Pulmonary artery endothelial cell (primary cell): ENCODE measurements at regions not wholly inside any gene's neighbourhood (a gene's known extent, or its start where the extent isn't known, plus 50 kb on each side); places are given as distances from the start of the nearest gene placed in this dataset.
A peak's percentile ranks its signal among the peaks of the same experiment; 100 is the strongest.

Source experiments
- DNase-seq: peaks from one replicate; pipeline ENCODE4 v3.0.0-alpha.2; 2011; ENCODE audit warnings: low read depth, low spot score

DNA sequence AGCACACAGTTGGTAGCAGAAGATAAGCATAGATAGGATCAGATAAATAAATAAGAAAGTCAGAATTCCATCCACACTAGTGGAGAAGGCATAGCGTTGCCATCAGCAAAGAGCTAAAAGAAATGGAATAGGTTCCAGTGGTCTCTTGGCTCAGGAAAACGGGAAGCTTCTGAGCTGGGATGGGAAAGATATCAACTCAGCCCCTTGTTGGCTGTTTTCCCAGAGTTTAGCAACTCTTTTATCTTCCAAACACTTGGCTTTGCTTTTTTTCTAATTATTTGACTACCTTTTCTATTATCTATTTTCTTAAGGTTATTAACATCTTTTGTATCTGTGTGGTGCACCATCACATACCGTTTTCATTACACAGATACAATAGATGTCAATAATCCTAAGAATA, 445.7 kb upstream of the TRPC7 start:
- DNase-seq = no peak

DNA sequence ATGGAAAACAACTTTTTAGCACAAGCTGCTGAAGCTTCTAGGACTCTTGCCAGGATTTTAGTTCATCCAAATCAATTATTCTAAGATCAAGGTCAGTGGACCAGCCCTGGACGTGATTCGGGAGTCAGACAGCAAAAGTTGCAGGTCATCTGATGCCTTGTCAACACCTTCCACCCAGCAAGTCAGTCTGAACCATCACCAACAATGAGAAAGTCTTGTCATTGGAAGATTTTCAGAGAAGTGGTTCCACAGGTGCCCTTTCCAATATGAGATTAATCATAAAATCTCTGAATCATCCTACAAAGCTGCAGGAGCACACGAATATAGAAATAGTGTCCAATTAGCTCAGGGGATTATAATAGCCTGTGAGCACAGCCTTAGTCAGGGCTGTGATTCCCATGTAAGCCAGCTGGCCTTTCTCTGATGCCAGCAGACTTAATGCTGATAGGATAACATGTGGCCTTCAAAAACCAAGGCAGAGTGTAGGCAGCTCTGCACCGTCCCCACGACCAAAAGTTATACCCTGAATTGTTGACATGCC, 445.0 kb upstream of the TRPC7 start:
- DNase-seq = no peak

DNA sequence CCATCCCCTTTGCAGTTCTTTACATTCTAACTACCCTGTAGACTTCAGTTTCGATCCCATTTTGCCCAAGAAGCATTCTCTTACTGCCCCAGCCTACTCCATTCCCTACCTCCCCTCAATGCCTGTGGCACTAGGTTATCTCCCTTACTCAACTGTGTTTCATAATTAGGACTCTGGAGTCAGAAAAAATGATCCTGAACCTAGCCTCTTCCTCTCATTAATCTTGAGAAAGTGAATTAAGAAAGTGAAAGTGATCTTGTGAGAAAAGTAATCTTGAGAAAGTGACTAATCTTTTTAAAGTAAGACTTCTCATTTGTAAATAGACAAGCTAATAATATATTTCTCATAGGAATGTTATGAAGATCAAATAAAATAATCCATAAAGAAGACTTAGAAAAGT, 444.0 kb upstream of the TRPC7 start:
- no peak for DNase-seq

- no peak for DNase-seq
Observed at GRCh38 chr5:136808756-136809155, 443.4 kb upstream of the TRPC7 start.

- no peak for DNase-seq
Observed at GRCh38 chr5:136805466-136805865, 440.1 kb upstream of the TRPC7 start.

GRCh38 chr5:136802383-136802782, 437.0 kb upstream of the TRPC7 start:
- DNase-seq = peak; percentile 3

DNA sequence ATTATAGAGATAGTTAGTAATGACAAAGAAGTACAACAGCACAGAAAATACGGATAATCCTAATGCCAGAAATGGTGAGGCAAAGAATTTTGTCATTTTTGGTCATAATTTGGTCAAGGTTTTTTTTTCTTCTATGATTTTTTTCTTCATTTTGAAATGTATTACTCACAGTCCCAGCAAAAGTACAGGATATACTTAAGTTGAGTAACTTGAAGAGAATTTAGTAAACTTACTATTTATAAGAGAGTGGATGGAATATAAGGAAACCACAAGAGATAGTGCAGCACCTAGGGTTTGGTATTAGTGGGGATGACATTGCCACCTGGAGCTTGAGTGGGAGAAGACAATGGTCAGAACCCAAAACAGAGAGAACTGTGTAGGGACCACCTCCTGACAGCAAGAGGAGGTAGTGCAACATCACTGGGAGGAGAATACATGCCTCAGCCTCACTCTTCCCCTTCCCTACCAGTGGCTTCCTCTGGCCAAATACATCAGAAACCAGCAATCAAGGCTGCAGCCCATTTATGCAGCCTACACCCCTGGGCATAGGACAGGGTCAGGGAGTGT, 434.5 kb upstream of the TRPC7 start:
- DNase-seq = no peak

- DNase-seq = no peak
Observed at GRCh38 chr5:136793300-136793699, 428.0 kb upstream of the TRPC7 start.

DNA sequence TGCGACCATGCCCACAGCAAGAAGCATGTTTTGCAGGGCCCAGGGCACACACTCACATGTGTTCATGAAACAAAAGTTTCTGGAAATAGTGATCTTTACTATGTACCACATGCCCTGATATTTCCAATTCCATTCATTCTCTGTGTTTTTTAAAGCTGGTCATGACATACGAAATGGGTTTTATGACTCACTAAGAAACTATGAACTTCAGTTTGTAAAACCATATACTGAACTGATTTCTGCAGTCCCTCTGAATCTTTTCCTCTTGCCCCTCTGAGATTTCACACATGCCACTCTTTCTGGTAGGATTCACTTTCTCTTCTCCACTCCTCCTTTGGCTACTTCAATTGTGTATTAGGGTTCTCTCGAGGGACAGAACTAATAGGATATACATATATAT, 416.1 kb upstream of the TRPC7 start:
- DNase-seq = no peak

GRCh38 chr5:136780518-136780917, 415.2 kb upstream of the TRPC7 start:
- DNase-seq = no peak

- DNase-seq = no peak
Observed at GRCh38 chr5:136776022-136776927, 410.9 kb upstream of the TRPC7 start.

- no peak for DNase-seq
Observed at GRCh38 chr5:136772491-136772890, 407.1 kb upstream of the TRPC7 start.

DNA sequence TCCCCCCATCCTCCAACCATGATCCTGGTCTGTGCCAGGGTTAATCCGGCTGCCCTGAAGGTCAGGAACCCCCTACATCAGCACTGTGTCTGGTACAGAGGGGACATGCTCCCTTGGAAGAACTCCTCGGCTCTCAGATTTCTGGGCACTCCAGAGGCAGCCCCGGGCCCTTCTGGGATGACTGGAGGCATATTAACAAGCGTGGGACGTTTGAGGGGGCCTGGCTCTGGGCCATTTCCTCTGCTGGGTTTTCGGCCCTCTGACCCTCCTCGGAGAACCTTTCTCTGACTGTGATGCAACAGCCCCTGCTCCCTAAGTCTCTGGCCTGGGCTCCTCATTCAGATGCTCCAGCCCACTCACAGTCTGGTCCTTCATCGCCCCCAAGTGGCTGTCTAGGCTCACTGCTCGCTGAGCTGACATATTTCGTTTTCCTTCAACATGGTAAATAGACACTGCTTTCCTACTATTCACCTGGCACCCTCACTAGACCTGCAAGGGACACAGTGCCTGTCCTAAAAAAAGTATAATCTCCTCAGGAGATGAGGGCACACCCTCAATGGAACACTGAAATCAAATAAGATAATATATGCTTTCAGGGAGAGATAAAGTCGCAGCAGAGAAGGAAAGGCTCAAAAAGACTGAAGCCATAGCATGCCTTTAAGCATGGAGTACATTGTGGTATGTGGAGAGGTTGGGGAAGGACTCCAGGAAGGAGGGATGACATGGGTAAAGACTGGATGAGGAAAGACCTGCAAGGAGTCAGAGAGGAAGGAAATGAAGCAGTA, 404.7 kb upstream of the TRPC7 start:
- peak; percentile 29 for DNase-seq

DNA sequence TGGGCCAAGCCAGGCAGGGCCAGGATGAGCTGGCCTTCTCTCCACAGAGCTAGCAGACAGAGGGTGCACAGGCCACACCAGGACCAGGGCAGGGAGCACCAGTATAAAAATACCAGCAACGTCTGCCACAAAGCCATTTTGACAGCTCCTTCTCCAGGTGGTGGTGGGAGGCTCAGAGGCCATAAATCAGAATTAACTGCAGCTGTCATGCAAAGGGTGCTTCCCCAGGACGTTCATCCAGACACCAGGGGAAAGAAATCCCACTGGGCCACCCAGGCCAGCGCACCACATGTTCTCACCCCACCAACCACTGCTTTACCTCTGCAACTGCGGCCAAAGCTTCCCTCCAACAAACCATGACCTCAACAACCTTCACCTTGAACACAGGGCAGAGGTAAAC, 403.7 kb upstream of the TRPC7 start:
- no peak for DNase-seq

GRCh38 chr5:136768457-136768856, 403.1 kb upstream of the TRPC7 start:
- DNase-seq = no peak

GRCh38 chr5:136766456-136766855, 401.1 kb upstream of the TRPC7 start:
- no peak for DNase-seq

GRCh38 chr5:136764601-136765000, 399.3 kb upstream of the TRPC7 start:
- no peak for DNase-seq

DNA sequence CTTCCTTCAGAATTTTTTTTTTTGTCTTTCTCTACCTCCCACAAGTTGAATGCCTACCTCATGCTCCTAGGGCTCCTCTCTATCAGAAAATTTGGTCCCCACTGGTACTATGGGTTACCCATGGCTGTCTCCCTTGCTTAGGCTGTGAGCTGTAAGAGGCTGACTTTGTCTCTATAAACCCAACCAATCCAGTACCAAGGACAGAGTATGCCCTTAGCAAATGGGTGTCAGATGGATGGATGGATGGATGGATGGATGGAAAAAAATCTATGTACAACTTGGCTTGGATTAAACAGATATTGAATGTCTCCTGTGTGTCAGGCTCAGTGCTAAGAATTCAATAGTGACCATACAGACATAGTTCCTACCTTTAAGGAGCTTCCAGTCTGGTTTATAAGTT, 398.2 kb upstream of the TRPC7 start:
- no peak for DNase-seq

DNA sequence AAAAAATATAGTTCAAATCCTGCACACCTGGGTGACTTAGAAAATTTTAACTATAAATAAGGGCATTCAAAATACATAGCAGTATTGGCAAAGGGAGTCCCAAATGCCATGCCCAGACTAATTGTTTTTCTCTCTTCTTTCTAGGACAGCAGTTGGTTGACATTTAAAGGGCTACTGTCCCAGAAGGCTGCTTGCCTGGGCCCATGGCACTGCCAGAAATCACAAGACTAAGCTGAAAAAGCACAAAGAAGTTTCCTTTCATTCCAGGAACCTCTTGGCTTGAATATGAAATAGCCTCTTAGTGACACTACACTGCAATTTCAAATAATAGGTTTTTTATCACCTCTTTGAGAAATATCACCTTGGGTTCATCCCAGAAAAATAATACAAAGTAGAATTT, 388.9 kb upstream of the TRPC7 start:
- DNase-seq = no peak

- DNase-seq = no peak
Observed at GRCh38 chr5:136750224-136750862, 385.0 kb upstream of the TRPC7 start.

GRCh38 chr5:136749016-136749415, 383.7 kb upstream of the TRPC7 start:
- no peak for DNase-seq

GRCh38 chr5:136743052-136743451, 377.7 kb upstream of the TRPC7 start:
- DNase-seq = no peak
